ENCODE measurements at regions not wholly inside any gene's neighbourhood (a gene's known extent, or its start where the extent isn't known, plus 50 kb on each side); places are given as distances from the start of the nearest gene placed in this dataset.

DNA sequence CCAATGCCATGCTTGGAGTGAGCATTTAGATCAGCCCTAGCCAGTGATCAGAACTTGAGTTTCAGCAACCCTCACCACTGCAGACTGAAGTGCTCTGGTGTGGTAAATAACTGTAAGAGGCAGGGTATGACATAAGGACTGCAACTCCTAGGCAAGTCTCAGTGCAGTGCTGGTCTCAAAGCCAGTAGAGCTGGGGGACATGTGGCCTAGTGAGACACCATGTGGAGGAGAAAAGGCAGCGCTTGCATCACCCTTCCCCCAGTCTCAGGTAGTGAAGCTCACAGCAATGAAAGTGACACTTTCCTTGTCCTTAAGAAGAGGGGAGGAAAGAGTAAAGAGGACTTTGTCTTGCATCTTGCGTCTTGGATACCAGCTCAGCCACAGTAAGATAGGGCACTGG, 386.8 kb upstream of the POT1 start:
- WGBS (ENCODE audit: low lambda C conversion rate, missing lambda C conversion rate) = 24% methylated on average over 2 of the region's 2 CpGs
- Histone ChIP-seq H3K27me3 (no peaks in the 10 kb centered on the region), H3K9me3 (ENCODE audit: low read depth) (no peaks in the 10 kb centered on the region), H3K9me2 (replicated peaks; ENCODE audit: insufficient read depth) (no peaks in the 10 kb centered on the region), H2AFZ (no peak overlapping the region), H3K4me3 (no peak overlapping the region), H3K79me2 (no peaks in the 10 kb centered on the region), H3K4me2 (no peak overlapping the region), H4K20me1 (ENCODE audit: insufficient read depth, poor library complexity, severe bottlenecking) (no peaks in the 10 kb centered on the region), H3K36me3 (replicated peaks; ENCODE audit: insufficient read depth, low read depth) (no peaks in the 10 kb centered on the region), H3K27ac (no peak overlapping the region), H3K4me1 (ENCODE audit: insufficient read depth) (no peaks in the 10 kb centered on the region)
- TF ChIP-seq, protein P1, sequence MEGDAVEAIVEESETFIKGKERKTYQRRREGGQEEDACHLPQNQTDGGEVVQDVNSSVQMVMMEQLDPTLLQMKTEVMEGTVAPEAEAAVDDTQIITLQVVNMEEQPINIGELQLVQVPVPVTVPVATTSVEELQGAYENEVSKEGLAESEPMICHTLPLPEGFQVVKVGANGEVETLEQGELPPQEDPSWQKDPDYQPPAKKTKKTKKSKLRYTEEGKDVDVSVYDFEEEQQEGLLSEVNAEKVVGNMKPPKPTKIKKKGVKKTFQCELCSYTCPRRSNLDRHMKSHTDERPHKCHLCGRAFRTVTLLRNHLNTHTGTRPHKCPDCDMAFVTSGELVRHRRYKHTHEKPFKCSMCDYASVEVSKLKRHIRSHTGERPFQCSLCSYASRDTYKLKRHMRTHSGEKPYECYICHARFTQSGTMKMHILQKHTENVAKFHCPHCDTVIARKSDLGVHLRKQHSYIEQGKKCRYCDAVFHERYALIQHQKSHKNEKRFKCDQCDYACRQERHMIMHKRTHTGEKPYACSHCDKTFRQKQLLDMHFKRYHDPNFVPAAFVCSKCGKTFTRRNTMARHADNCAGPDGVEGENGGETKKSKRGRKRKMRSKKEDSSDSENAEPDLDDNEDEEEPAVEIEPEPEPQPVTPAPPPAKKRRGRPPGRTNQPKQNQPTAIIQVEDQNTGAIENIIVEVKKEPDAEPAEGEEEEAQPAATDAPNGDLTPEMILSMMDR (IDR thresholded peaks at IDR 0.05; ENCODE audit: poor library complexity) = peak; percentile 50
- TF ChIP-seq EZH2 (IDR thresholded peaks at IDR 0.05; ENCODE audit: borderline replicate concordance) = no peak
- peak; percentile 80 for DNase-seq (ENCODE audit: low spot score)

DNA sequence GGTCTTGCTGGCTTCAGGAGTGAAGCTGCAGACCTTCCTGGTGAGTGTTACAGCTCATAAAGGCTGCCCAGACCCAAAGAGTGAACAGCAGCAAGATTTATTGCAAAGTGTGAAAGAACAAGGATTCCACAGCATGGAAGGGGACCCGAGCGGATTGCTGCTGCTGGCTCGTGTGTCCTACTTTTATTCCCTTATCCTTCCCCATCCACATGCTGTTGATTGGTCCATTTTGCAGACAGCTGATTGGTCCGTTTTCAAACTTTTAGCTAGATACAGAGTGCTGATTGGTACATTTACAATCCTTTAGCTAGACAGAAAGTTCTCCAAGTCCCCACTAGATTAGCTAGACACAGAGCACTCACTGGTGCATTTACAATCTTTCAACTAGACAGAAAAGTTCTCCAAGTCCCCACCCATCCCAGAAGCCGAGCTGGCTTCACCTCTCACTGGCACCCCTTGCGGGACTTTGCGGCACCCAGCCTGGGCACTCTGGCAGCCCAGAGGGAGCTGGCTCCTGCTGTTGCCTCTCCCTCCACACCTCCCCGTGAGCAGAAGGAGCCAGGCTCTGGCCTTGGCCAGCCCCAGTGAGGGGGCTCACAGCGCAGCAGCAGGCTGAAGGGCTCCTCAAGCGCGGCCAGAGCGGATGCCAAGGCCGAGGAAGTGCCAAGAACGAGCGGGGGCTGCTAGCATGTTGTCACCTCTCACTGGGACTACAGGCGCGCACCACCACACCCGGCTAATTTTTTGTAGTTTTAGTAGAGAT, 369.6 kb upstream of the POT1 start:
- TF ChIP-seq, protein P1 (IDR thresholded peaks at IDR 0.05; ENCODE audit: poor library complexity) = no peak
- no peak for TF ChIP-seq EZH2phosphoT487 (IDR thresholded peaks at IDR 0.05; ENCODE audit: low read depth, severe bottlenecking, unreplicated experiment)
- no peak for TF ChIP-seq EZH2 (IDR thresholded peaks at IDR 0.05; ENCODE audit: borderline replicate concordance)
- Histone ChIP-seq H3K9me2 (replicated peaks; ENCODE audit: insufficient read depth) (no peaks in the 10 kb centered on the region), H3K4me3 (no peak overlapping the region), H3K79me2 (no peaks in the 10 kb centered on the region), H4K20me1 (ENCODE audit: insufficient read depth, poor library complexity, severe bottlenecking) (no peaks in the 10 kb centered on the region), H3K27ac (no peak overlapping the region), H2AFZ (no peak overlapping the region), H3K4me1 (ENCODE audit: insufficient read depth) (no peaks in the 10 kb centered on the region), H3K36me3 (replicated peaks; ENCODE audit: insufficient read depth, low read depth) (no peaks in the 10 kb centered on the region), H3K9me3 (ENCODE audit: low read depth) (no peaks in the 10 kb centered on the region), H3K4me2 (no peak overlapping the region), H3K27me3 (no peaks in the 10 kb centered on the region)
- WGBS (ENCODE audit: low lambda C conversion rate, missing lambda C conversion rate) = 94% methylated on average over 18 of the region's 18 CpGs
- DNase-seq (ENCODE audit: low spot score) = no peak

DNA sequence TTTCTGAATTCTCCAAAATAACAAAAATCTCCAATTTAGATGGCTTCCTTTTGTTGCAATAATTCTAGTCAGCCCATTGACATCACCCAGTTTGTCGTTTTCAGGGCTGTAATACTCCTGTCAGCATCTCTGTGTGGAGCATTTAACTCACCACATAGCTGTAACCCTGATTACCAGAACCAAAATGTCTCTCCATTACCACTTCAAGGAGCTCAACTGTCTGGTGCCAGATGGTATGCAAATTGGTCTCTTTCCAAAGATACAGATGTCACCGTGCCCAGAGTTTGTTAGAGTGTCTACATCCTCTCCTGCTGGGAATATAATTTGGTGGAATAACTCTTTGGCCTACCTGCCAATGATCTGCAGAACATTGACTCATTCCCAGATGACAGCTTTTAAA, 350.3 kb upstream of the POT1 start:
- H3K79me2 ChIP-seq = no peaks in the 10 kb centered on the region
- H3K27ac ChIP-seq = no peak overlapping the region
- TF ChIP-seq, protein P1 (IDR thresholded peaks at IDR 0.05; ENCODE audit: poor library complexity) = no peak
- TF ChIP-seq EZH2 (IDR thresholded peaks at IDR 0.05; ENCODE audit: borderline replicate concordance) (no peak), EZH2phosphoT487 (IDR thresholded peaks at IDR 0.05; ENCODE audit: low read depth, severe bottlenecking, unreplicated experiment) (no peak)
- H3K27me3 ChIP-seq = no peaks in the 10 kb centered on the region
- no peaks in the 10 kb centered on the region for H3K9me2 ChIP-seq (replicated peaks; ENCODE audit: insufficient read depth)
- 70% methylated on average over 2 of the region's 2 CpGs for WGBS (ENCODE audit: low lambda C conversion rate, missing lambda C conversion rate)
- no peak overlapping the region for H3K4me3 ChIP-seq
- no peak overlapping the region for H2AFZ ChIP-seq
- H4K20me1 ChIP-seq (ENCODE audit: insufficient read depth, poor library complexity, severe bottlenecking) = no peaks in the 10 kb centered on the region
- H3K4me2 ChIP-seq = no peak overlapping the region
- no peaks in the 10 kb centered on the region for H3K9me3 ChIP-seq (ENCODE audit: low read depth)
- DNase-seq (ENCODE audit: low spot score) = no peak
- H3K4me1 ChIP-seq (ENCODE audit: insufficient read depth) = no peaks in the 10 kb centered on the region
- no peaks in the 10 kb centered on the region for H3K36me3 ChIP-seq (replicated peaks; ENCODE audit: insufficient read depth, low read depth)

All from hepatocyte (in vitro differentiated cells).